Sigmoid colon (tissue), 6 donors: ENCODE measurements at regions not wholly inside any gene's neighbourhood (a gene's known extent, or its start where the extent isn't known, plus 50 kb on each side); places are given as distances from the start of the nearest gene placed in this dataset.

Experiments
- DNase-seq: peaks from one replicate; pipeline ENCODE4 v3.0.0-alpha.2; 2019
- H3K27ac ChIP-seq, 4 donors: fragments of 200-600 bp; sonication (generic); one replicate each; pipeline ENCODE4 v1.5.1; 2016 to 2019; ENCODE audit warnings: mild to moderate bottlenecking in 1 of 4
- H3K27me3 ChIP-seq, 3 donors: fragments of 200-600 bp; sonication (generic); one replicate each; pipeline ENCODE4 v1.5.1; 2019; ENCODE audit warnings: mild to moderate bottlenecking in 1 of 3
- H3K36me3 ChIP-seq, 4 donors: fragments of 200-600 bp; sonication (generic); one replicate each; pipeline ENCODE4 v1.5.1; 2016 to 2019
- H3K4me1 ChIP-seq, 4 donors: fragments of 200-600 bp; sonication (generic); one replicate each; pipeline ENCODE4 v1.5.1; 2017 to 2019
- H3K4me3 ChIP-seq, 4 donors: fragments of 200-600 bp; sonication (generic); one replicate each; pipeline ENCODE4 v1.5.1; 2017 to 2019; ENCODE audit warnings: mild to moderate bottlenecking in 2 of 4, moderate library complexity in 1 of 4
- H3K9me3 ChIP-seq, 4 donors: fragments of 200-600 bp in 3 of 4; sonication (generic) in 3 of 4; one replicate each; pipeline versions ENCODE4 v1.5.1 to v1.6.1; 2013 to 2019
- CTCF ChIP-seq, 4 experiments: fragments of 450-650 bp in 3 of 4; fragments of 200-600 bp in 1 of 4; IDR thresholded peaks; one replicate each; pipeline ENCODE4 v1.5.1; 2016 to 2019; ENCODE audit warnings: antibody characterized with exemption in 4 of 4, mild to moderate bottlenecking in 3 of 4, moderate library complexity in 2 of 4
- EP300 ChIP-seq, 4 donors: sonication (generic); formaldehyde crosslinking; IDR thresholded peaks; one replicate each; pipeline ENCODE4 v1.6.1; 2017; ENCODE audit warnings: antibody characterized with exemption in 4 of 4
- POLR2A ChIP-seq, 2 donors: fragments of 450-650 bp; IDR thresholded peaks; one replicate each; pipeline ENCODE4 v1.6.1; 2016; ENCODE audit warnings: antibody characterized with exemption in 2 of 2, mild to moderate bottlenecking in 2 of 2, moderate library complexity in 2 of 2
- POLR2AphosphoS5 ChIP-seq, 4 donors: sonication (generic); formaldehyde crosslinking; IDR thresholded peaks; one replicate each; pipeline ENCODE4 v1.6.1; 2017; ENCODE audit warnings: antibody characterized with exemption in 4 of 4
- WGBS, 2 donors: extraction: QIAGEN DNeasy Blood & Tissue Kit; methylation state at CpG; one replicate each; pipeline ENCODE4 v1.1.7; 2013; 5-methylcytosine and 5-hydroxymethylcytosine counted together
- intact Hi-C: fragments of 100-400 bp; cut with DNase I; formaldehyde crosslinking; loops from one replicate; pipeline ENCODE4 v1.15.1; 2023
- donor health status: healthy with polysubstance abuse.
- donor health status: healthy.

GRCh38 chr2:18066066-18066465, 187.6 kb downstream of the KCNS3 start:
- intact Hi-C loops = no loop called here
- H3K27ac ChIP-seq = peak overlapping the region in 1 of 4 donors; percentile 16
- WGBS, 2 donors = 72 to 78% methylated on average over 5 of the region's 5 CpGs
- TF ChIP-seq POLR2AphosphoS5 (IDR thresholded peaks at IDR 0.05) (no peak), EP300 (IDR thresholded peaks at IDR 0.05) (no peak), POLR2A (IDR thresholded peaks at IDR 0.05) (no peak), CTCF (IDR thresholded peaks at IDR 0.05) (no peak)
- H3K36me3 ChIP-seq = no peaks in the 10 kb centered on the region
- no peak overlapping the region for H3K4me3 ChIP-seq
- no peaks in the 10 kb centered on the region for H3K9me3 ChIP-seq
- peaks cover 0 to 41% (median 16%) of the 10 kb centered on the region in 4 donors for H3K4me1 ChIP-seq
- H3K27me3 ChIP-seq = no peaks in the 10 kb centered on the region
- no peak for DNase-seq

DNA sequence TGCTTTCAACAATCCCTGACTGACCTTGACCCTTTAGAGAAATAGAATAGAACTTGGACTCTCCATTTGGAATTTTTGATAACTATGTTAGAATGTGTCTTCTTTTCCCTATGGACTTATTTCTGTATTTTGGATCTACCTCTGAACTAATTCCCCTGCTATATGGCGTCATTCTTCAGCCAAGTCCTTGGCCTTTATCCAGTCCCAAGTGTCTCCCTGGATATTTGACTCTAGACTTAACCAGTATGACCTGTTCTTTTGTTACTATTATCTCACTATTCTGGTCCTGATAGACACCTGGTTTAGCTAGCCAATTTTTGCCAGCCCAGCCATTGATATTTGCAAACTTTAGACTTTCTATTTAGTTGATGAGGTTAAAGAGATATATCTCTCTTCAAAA, 186.8 kb downstream of the KCNS3 start:
- no peak overlapping the region for H3K4me3 ChIP-seq
- H3K4me1 ChIP-seq = peaks cover 0 to 33% (median 16%) of the 10 kb centered on the region in 4 donors
- H3K27ac ChIP-seq = no peak overlapping the region
- H3K27me3 ChIP-seq = no peaks in the 10 kb centered on the region
- intact Hi-C loops = no loop called here
- 39 to 42% methylated on average over 1 of the region's 1 CpG for WGBS, 2 donors
- no peaks in the 10 kb centered on the region for H3K36me3 ChIP-seq
- no peak for DNase-seq
- TF ChIP-seq CTCF (IDR thresholded peaks at IDR 0.05) (no peak), POLR2A (IDR thresholded peaks at IDR 0.05) (no peak), EP300 (IDR thresholded peaks at IDR 0.05) (no peak), POLR2AphosphoS5 (IDR thresholded peaks at IDR 0.05) (no peak)
- no peaks in the 10 kb centered on the region for H3K9me3 ChIP-seq

- intact Hi-C loops = no loop called here
- WGBS, 2 donors = 74 to 76% methylated on average over 4 of the region's 4 CpGs
- peaks cover 0 to 30% (median 16%) of the 10 kb centered on the region in 4 donors for H3K4me1 ChIP-seq
- TF ChIP-seq EP300 (IDR thresholded peaks at IDR 0.05) (no peak), POLR2AphosphoS5 (IDR thresholded peaks at IDR 0.05) (no peak), POLR2A (IDR thresholded peaks at IDR 0.05) (no peak), CTCF (IDR thresholded peaks at IDR 0.05) (no peak)
- H3K27me3 ChIP-seq = no peaks in the 10 kb centered on the region
- H3K4me3 ChIP-seq = no peak overlapping the region
- H3K36me3 ChIP-seq = no peaks in the 10 kb centered on the region
- H3K9me3 ChIP-seq = no peaks in the 10 kb centered on the region
- no peak for DNase-seq
- no peak overlapping the region for H3K27ac ChIP-seq
Observed at GRCh38 chr2:18063826-18064470, 185.5 kb downstream of the KCNS3 start.

- H3K36me3 ChIP-seq = no peaks in the 10 kb centered on the region
- no peak overlapping the region for H3K4me3 ChIP-seq
- no peak for TF ChIP-seq POLR2AphosphoS5 (IDR thresholded peaks at IDR 0.05)
- TF ChIP-seq CTCF (IDR thresholded peaks at IDR 0.05) = no peak
- no peak for TF ChIP-seq EP300 (IDR thresholded peaks at IDR 0.05)
- TF ChIP-seq POLR2A (IDR thresholded peaks at IDR 0.05) = no peak
- no peaks in the 10 kb centered on the region for H3K27me3 ChIP-seq
- peaks cover 0 to 30% (median 16%) of the 10 kb centered on the region in 4 donors for H3K4me1 ChIP-seq
- WGBS, 2 donors = 66 to 71% methylated on average over 5 of the region's 5 CpGs
- DNase-seq = no peak
- H3K27ac ChIP-seq = no peak overlapping the region
- intact Hi-C loops = no loop called here
- H3K9me3 ChIP-seq = no peaks in the 10 kb centered on the region
Observed at GRCh38 chr2:18062892-18063291, 184.4 kb downstream of the KCNS3 start.

DNA sequence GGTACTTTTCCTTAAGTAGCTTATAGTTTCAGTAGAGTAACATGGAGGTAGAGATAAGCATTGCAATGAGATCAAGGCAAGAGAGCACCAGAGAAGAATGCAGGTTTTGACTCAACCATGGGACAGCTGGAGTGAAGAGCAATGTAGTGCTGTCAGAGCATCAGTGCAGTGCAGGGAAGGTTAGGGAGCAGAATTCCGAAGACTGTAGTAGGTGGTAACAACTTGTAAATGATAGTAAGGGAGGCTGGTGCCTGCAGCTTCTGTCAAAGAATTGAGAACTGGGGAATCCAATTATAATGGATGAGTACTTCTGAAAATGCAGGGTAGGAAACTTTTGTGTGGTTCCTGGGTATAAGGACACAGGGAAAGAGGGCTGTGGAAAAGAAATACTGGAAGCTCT, 183.2 kb downstream of the KCNS3 start:
- Histone ChIP-seq H3K4me1 (peaks cover 0 to 27% (median 13%) of the 10 kb centered on the region in 4 donors), H3K27me3 (no peaks in the 10 kb centered on the region), H3K4me3 (no peak overlapping the region), H3K27ac (no peak overlapping the region), H3K9me3 (no peaks in the 10 kb centered on the region), H3K36me3 (no peaks in the 10 kb centered on the region)
- DNase-seq = no peak
- TF ChIP-seq EP300 (IDR thresholded peaks at IDR 0.05) (no peak), POLR2AphosphoS5 (IDR thresholded peaks at IDR 0.05) (no peak), CTCF (IDR thresholded peaks at IDR 0.05) (no peak), POLR2A (IDR thresholded peaks at IDR 0.05) (no peak)
- 78 to 89% methylated on average over 1 of the region's 1 CpG for WGBS, 2 donors
- intact Hi-C loops = no loop called here
